H1 (cell line): ENCODE measurements at regions not wholly inside any gene's neighbourhood (a gene's known extent, or its start where the extent isn't known, plus 50 kb on each side); places are given as distances from the start of the nearest gene placed in this dataset.

Source experiments
- CTCF ChIA-PET: fragments of 300-600 bp; sonication (Branson Sonifier 250); formaldehyde crosslinking; loops from one replicate; lab custom pipeline; 2021; ENCODE audit not compliant: partially characterized antibody; lab: Charles Lee
- POLR2A ChIA-PET: fragments of 300-600 bp; sonication (Branson Sonifier 250); formaldehyde crosslinking; loops from one replicate; lab custom pipeline; 2021; ENCODE audit warnings: inconsistent platforms; ENCODE audit not compliant: partially characterized antibody; lab: Charles Lee
- DNase-seq, 2 experiments: peaks; one replicate each; pipeline versions ENCODE4 v3.0.0 to v3.0.0-alpha.2; 2010 to 2022; ENCODE audit warnings: low spot score in 2 of 2, low read depth in 1 of 2, mixed read lengths in 1 of 2
- FAIRE-seq: peaks from 2 replicates; lab custom pipeline; 2011; peaks lifted over from hg19 to GRCh38; lab: Jason Lieb, UNC
- H2AFZ ChIP-seq: 2 replicates; pipeline ENCODE4 v1.8.1; 2012; ENCODE audit warnings: low read length, inconsistent platforms
- H2AK5ac ChIP-seq: 2 replicates; pipeline ENCODE4 v1.6.1; 2013; ENCODE audit warnings: low read depth, low read length
- H2BK120ac ChIP-seq: replicated peaks from 2 replicates; pipeline ENCODE3; 2013; ENCODE audit warnings: low read depth, low read length, inconsistent platforms
- H2BK12ac ChIP-seq: 2 replicates; pipeline ENCODE4 v1.6.1; 2013; ENCODE audit warnings: low read depth, low read length
- H2BK15ac ChIP-seq: 2 replicates; pipeline ENCODE4 v1.6.1; 2013; ENCODE audit warnings: low read length
- H2BK20ac ChIP-seq: 2 replicates; pipeline ENCODE4 v1.6.1; 2013; ENCODE audit warnings: low read length
- H2BK5ac ChIP-seq: 2 replicates; pipeline ENCODE4 v1.6.1; 2013; ENCODE audit warnings: low read depth, low read length
- H3K14ac ChIP-seq: 2 replicates; pipeline ENCODE4 v1.6.1; 2013; ENCODE audit warnings: inconsistent platforms; ENCODE audit not compliant: insufficient read length
- H3K18ac ChIP-seq: 2 replicates; pipeline ENCODE4 v1.6.1; 2013; ENCODE audit warnings: low read length; ENCODE audit errors: extremely low read depth
- H3K23ac ChIP-seq: 2 replicates; pipeline ENCODE4 v1.6.1; 2013; ENCODE audit warnings: inconsistent platforms; ENCODE audit not compliant: insufficient read length
- H3K23me2 ChIP-seq: 2 replicates; pipeline ENCODE4 v1.6.1; 2013; ENCODE audit warnings: low read depth, low read length
- H3K27ac ChIP-seq: 2 replicates; pipeline ENCODE4 v1.6.1; 2011; ENCODE audit warnings: low read depth, low read length, inconsistent platforms
- H3K27me3 ChIP-seq, 4 experiments: replicated peaks in 1 of 4; 1 replicate in 1 of 4; 2 replicates in 3 of 4; pipeline versions ENCODE4 v1.6.1 to v1.8.1; 2011 to 2013; ENCODE audit warnings: low read length in 3 of 4, mild to moderate bottlenecking in 3 of 4, inconsistent platforms in 2 of 4, mixed read lengths in 2 of 4, moderate library complexity in 1 of 4; ENCODE audit not compliant: control insufficient read depth in 3 of 4, insufficient read depth in 3 of 4; ENCODE audit errors: extremely low read depth in 1 of 4
- H3K36me3 ChIP-seq, 4 experiments: 2 replicates each; pipeline versions ENCODE4 v1.6.1 to v1.8.1; 2011 to 2013; ENCODE audit warnings: mild to moderate bottlenecking in 4 of 4, low read length in 3 of 4, moderate library complexity in 2 of 4, control low read depth in 1 of 4, inconsistent platforms in 1 of 4; ENCODE audit not compliant: insufficient read depth in 4 of 4, control insufficient read depth in 2 of 4
- H3K4ac ChIP-seq: replicated peaks from 2 replicates; pipeline ENCODE3; 2013; ENCODE audit warnings: low read length, low read depth, mixed read lengths, inconsistent platforms; ENCODE audit not compliant: insufficient read length
- H3K4me1 ChIP-seq, 4 experiments: replicated peaks in 1 of 4; 1 replicate in 1 of 4; 2 replicates in 3 of 4; pipeline versions ENCODE4 v1.6.1 to v1.8.1; 2011 to 2013; ENCODE audit warnings: low read length in 3 of 4, inconsistent platforms in 2 of 4, mixed read lengths in 1 of 4; ENCODE audit not compliant: insufficient read depth in 4 of 4, control insufficient read depth in 3 of 4
- H3K4me2 ChIP-seq, 2 experiments: 2 replicates each; pipeline versions ENCODE4 v1.6.1 to v1.8.1; 2011 to 2013; ENCODE audit warnings: low read depth in 2 of 2, low read length in 2 of 2, control low read depth in 1 of 2, inconsistent platforms in 1 of 2, mild to moderate bottlenecking in 1 of 2; ENCODE audit not compliant: insufficient read depth in 1 of 2
- H3K4me3 ChIP-seq, 4 experiments: fragments of 200-600, 300-600 bp in 1 of 4; sonication (generic), shearing (Covaris generic), sonication (Bioruptor Twin) in 1 of 4; 2 replicates each; pipeline versions ENCODE4 v1.5.1 to v1.8.1; 2011 to 2016; ENCODE audit warnings: low read length in 4 of 4, low read depth in 3 of 4, control low read depth in 2 of 4, inconsistent platforms in 2 of 4, mild to moderate bottlenecking in 2 of 4, mixed read lengths in 1 of 4, moderate library complexity in 1 of 4; ENCODE audit not compliant: insufficient read depth in 2 of 4; ENCODE audit errors: extremely low read depth in 1 of 4
- H3K56ac ChIP-seq: replicated peaks from 2 replicates; pipeline ENCODE3; 2013; ENCODE audit warnings: low read depth, mild to moderate bottlenecking, mixed read lengths, low read length, inconsistent platforms; ENCODE audit not compliant: insufficient read length
- H3K79me1 ChIP-seq: 2 replicates; pipeline ENCODE4 v1.6.1; 2013; ENCODE audit warnings: low read depth, low read length, control low read depth
- H3K79me2 ChIP-seq, 2 experiments: 2 replicates each; pipeline versions ENCODE4 v1.6.1 to v1.8.1; 2012 to 2013; ENCODE audit warnings: low read length in 2 of 2, mild to moderate bottlenecking in 2 of 2, inconsistent platforms in 1 of 2; ENCODE audit not compliant: insufficient read depth in 2 of 2, control insufficient read depth in 1 of 2
- H3K9ac ChIP-seq, 4 experiments: replicated peaks in 1 of 4; 1 replicate in 1 of 4; 2 replicates in 3 of 4; pipeline versions ENCODE4 v1.6.1 to v1.8.1; 2011 to 2013; ENCODE audit warnings: low read depth in 3 of 4, low read length in 3 of 4, control low read depth in 2 of 4, mild to moderate bottlenecking in 2 of 4, moderate library complexity in 2 of 4, inconsistent platforms in 1 of 4; ENCODE audit errors: extremely low read depth in 1 of 4
- H3K9me3 ChIP-seq, 2 experiments: 2 replicates each; pipeline versions ENCODE4 v1.6.1 to v1.8.1; 2012 to 2013; ENCODE audit warnings: mild to moderate bottlenecking in 2 of 2, moderate library complexity in 2 of 2, control low read depth in 1 of 2, inconsistent platforms in 1 of 2, low read depth in 1 of 2, low read length in 1 of 2, mixed read lengths in 1 of 2; ENCODE audit not compliant: insufficient read depth in 2 of 2
- H4K20me1 ChIP-seq, 2 experiments: replicated peaks in 1 of 2; 2 replicates each; pipeline versions ENCODE3 to v1.8.1; 2011 to 2013; ENCODE audit warnings: inconsistent platforms in 2 of 2, low read length in 2 of 2, mild to moderate bottlenecking in 1 of 2; ENCODE audit not compliant: insufficient read depth in 2 of 2, control insufficient read depth in 1 of 2
- H4K5ac ChIP-seq: 2 replicates; pipeline ENCODE4 v1.6.1; 2013; ENCODE audit warnings: low read length, low read depth, mixed read lengths, inconsistent platforms; ENCODE audit not compliant: insufficient read length
- H4K8ac ChIP-seq: 2 replicates; pipeline ENCODE4 v1.8.0; 2013; ENCODE audit warnings: mild to moderate bottlenecking, moderate library complexity, low read length, inconsistent platforms; ENCODE audit not compliant: insufficient read depth; ENCODE audit errors: extremely low read depth
- H4K91ac ChIP-seq: replicated peaks from 2 replicates; pipeline ENCODE3; 2013; ENCODE audit warnings: low read length, mixed read lengths, inconsistent platforms; ENCODE audit not compliant: insufficient read length
- BRCA1 ChIP-seq: IDR thresholded peaks from 2 replicates; pipeline ENCODE4 v1.6.1; 2012; ENCODE audit warnings: low read depth, low read length, improper control_type of control experiment
- EGR1 ChIP-seq: IDR thresholded peaks from 2 replicates; pipeline ENCODE4 v1.6.1; 2011; ENCODE audit warnings: low read depth, low read length, borderline replicate concordance
- FOSL1 ChIP-seq: IDR thresholded peaks from 2 replicates; pipeline ENCODE4 v1.6.1; 2011; ENCODE audit warnings: mild to moderate bottlenecking, low read depth, low read length, moderate library complexity; ENCODE audit not compliant: insufficient read depth
- GABPA ChIP-seq: IDR thresholded peaks from 2 replicates; pipeline ENCODE4 v1.6.1; 2011; ENCODE audit warnings: mild to moderate bottlenecking, low read length, moderate library complexity, borderline replicate concordance; ENCODE audit not compliant: insufficient read depth
- MAX ChIP-seq: IDR thresholded peaks from 2 replicates; pipeline ENCODE4 v1.6.1; 2012; ENCODE audit warnings: inconsistent platforms
- RFX5 ChIP-seq: IDR thresholded peaks from 2 replicates; pipeline ENCODE4 v1.6.1; 2011; ENCODE audit warnings: low read depth, low read length, improper control_type of control experiment, borderline replicate concordance
- SIX5 ChIP-seq: IDR thresholded peaks from 2 replicates; pipeline ENCODE4 v1.6.1; 2011; ENCODE audit warnings: mild to moderate bottlenecking, low read depth, low read length
- SP4 ChIP-seq: IDR thresholded peaks from 2 replicates; pipeline ENCODE4 v1.6.1; 2012; ENCODE audit warnings: low read length, inconsistent platforms
- SRF ChIP-seq: IDR thresholded peaks from 2 replicates; pipeline ENCODE4 v1.6.1; 2011; ENCODE audit warnings: mild to moderate bottlenecking, low read depth, low read length, moderate library complexity
- WGBS, 2 experiments: shearing (Covaris generic) in 1 of 2; methylation state at CpG; one replicate each; pipeline versions ENCODE4 v1.1.6 to v1.1.7; 2013 to 2015; ENCODE audit warnings: low lambda C conversion rate in 2 of 2, mixed read lengths in 2 of 2, inconsistent platforms in 1 of 2, low coverage in 1 of 2, missing lambda C conversion rate in 1 of 2; ENCODE audit not compliant: insufficient replicate concordance in 2 of 2, insufficient coverage in 1 of 2, insufficient read length in 1 of 2; ENCODE audit errors: extremely low coverage in 1 of 2, missing lambda C conversion rate in 1 of 2; 5-methylcytosine and 5-hydroxymethylcytosine counted together
- TF ChIP-seq, protein P1 (sequence below): IDR thresholded peaks from 2 replicates; pipeline ENCODE4 v1.6.1; 2012; ENCODE audit warnings: inconsistent platforms

DNA sequence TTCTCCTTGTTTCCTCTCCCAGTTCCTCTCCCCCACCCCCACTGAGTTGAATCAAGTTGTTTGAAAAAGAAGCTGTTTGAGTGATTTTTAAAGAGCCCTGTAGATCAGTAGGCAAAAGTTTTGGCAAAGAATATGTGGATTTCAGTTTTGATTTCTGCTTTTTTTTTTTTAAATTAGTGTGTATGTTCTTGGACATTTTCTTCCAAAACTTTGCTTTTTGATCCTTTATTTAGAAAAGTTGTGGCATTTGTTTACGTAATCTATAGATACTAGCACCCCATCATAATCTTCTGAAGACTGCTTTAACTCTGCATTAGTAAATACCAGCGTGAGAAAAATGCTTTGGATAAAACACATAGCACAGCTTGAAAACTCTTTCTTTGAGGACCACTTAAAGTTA is 190.3 kb upstream of the SEL1L start:
- H3K36me3 ChIP-seq: no peaks in the 10 kb centered on the region
- no peak overlapping the region for H2BK5ac ChIP-seq
- FAIRE-seq: no peak
- no peak overlapping the region for H2BK12ac ChIP-seq
- H3K27me3 ChIP-seq: no peaks in the 10 kb centered on the region
- H3K9ac ChIP-seq: no peak overlapping the region
- no peak overlapping the region for H3K56ac ChIP-seq
- H2BK120ac ChIP-seq: no peak overlapping the region
- POLR2A ChIA-PET: no interaction called here
- no peak overlapping the region for H3K4me3 ChIP-seq
- H2AFZ ChIP-seq: no peak overlapping the region
- H3K23me2 ChIP-seq: no peaks in the 10 kb centered on the region
- H4K91ac ChIP-seq: no peak overlapping the region
- no peaks in the 10 kb centered on the region for H3K4me1 ChIP-seq
- H2BK15ac ChIP-seq: no peak overlapping the region
- no peaks in the 10 kb centered on the region for H3K79me1 ChIP-seq
- TF ChIP-seq SP4 (no peak), GABPA (no peak), EGR1 (no peak), BRCA1 (no peak), SIX5 (no peak), SRF (no peak), FOSL1 (no peak), MAX (no peak), RFX5 (no peak)
- TF ChIP-seq, protein P1, sequence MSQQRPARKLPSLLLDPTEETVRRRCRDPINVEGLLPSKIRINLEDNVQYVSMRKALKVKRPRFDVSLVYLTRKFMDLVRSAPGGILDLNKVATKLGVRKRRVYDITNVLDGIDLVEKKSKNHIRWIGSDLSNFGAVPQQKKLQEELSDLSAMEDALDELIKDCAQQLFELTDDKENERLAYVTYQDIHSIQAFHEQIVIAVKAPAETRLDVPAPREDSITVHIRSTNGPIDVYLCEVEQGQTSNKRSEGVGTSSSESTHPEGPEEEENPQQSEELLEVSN: no peak
- no peak overlapping the region for H4K8ac ChIP-seq
- DNase-seq: no peak
- no peaks in the 10 kb centered on the region for H3K79me2 ChIP-seq
- no peaks in the 10 kb centered on the region for H3K9me3 ChIP-seq
- no peak overlapping the region for H3K18ac ChIP-seq
- H2BK20ac ChIP-seq: no peak overlapping the region
- H3K27ac ChIP-seq: no peak overlapping the region
- no peak overlapping the region for H3K14ac ChIP-seq
- CTCF ChIA-PET: interaction anchor here (0.7 to 1.2 kb wide), 4 partner anchors 9 to 381 kb away, joined by 3 to 4 read pairs (median 3); no protein-coding TSS in a partner anchor
- H3K23ac ChIP-seq: no peak overlapping the region
- WGBS, 2 experiments: 93% methylated on average over 2 of the region's 2 CpGs; no CpG with 5 or more reads in 1 of the 2 experiments
- no peak overlapping the region for H3K4me2 ChIP-seq
- no peak overlapping the region for H3K4ac ChIP-seq
- H2AK5ac ChIP-seq: no peak overlapping the region
- H4K20me1 ChIP-seq: no peaks in the 10 kb centered on the region
- no peak overlapping the region for H4K5ac ChIP-seq
